Lung (tissue), 11 donors: ENCODE measurements at regions not wholly inside any gene's neighbourhood (a gene's known extent, or its start where the extent isn't known, plus 50 kb on each side); places are given as distances from the start of the nearest gene placed in this dataset.

Experiments used
- ATAC-seq: fragments of 200-7000 bp; cut with Tn5 transposase; one replicate; pipeline ENCODE4 v1.9.1; 2020; ENCODE audit warnings: moderate number of reproducible peaks; ENCODE audit not compliant: insufficient read depth, low FRiP score
- DNase-seq, 3 donors: peaks; one replicate each; pipeline ENCODE4 v3.0.0-alpha.2; 2013 to 2017
- H3K27ac ChIP-seq, 2 donors: one replicate each; pipeline ENCODE4 v1.5.1; 2013; ENCODE audit warnings: mild to moderate bottlenecking in 2 of 2, moderate library complexity in 2 of 2, control low read depth in 1 of 2, inconsistent platforms in 1 of 2, low read depth in 1 of 2, low read length in 1 of 2
- H3K27me3 ChIP-seq, 3 donors: one replicate each; pipeline ENCODE4 v1.5.1; 2013; ENCODE audit warnings: low read length in 2 of 3; ENCODE audit not compliant: control insufficient read depth in 3 of 3, insufficient read depth in 3 of 3
- H3K36me3 ChIP-seq, 4 donors: one replicate each; pipeline ENCODE4 v1.5.1; 2013; ENCODE audit warnings: low read length in 4 of 4, mild to moderate bottlenecking in 1 of 4, moderate library complexity in 1 of 4; ENCODE audit not compliant: control insufficient read depth in 4 of 4, insufficient read depth in 4 of 4
- H3K4me1 ChIP-seq, 5 donors: one replicate each; pipeline ENCODE4 v1.5.1; 2013; ENCODE audit warnings: low read length in 5 of 5, mild to moderate bottlenecking in 2 of 5, moderate library complexity in 1 of 5; ENCODE audit not compliant: control insufficient read depth in 5 of 5, insufficient read depth in 5 of 5
- H3K4me3 ChIP-seq: one replicate; pipeline ENCODE4 v1.5.1; 2013; ENCODE audit warnings: mild to moderate bottlenecking, control low read depth, moderate library complexity
- H3K9ac ChIP-seq, 2 donors: one replicate each; pipeline ENCODE4 v1.5.1; 2013; ENCODE audit warnings: low read length in 2 of 2, control low read depth in 1 of 2; ENCODE audit not compliant: insufficient read depth in 1 of 2
- H3K9me3 ChIP-seq, 4 donors: one replicate each; pipeline ENCODE4 v1.5.1; 2013; ENCODE audit warnings: low read length in 3 of 4, mild to moderate bottlenecking in 1 of 4, moderate library complexity in 1 of 4; ENCODE audit not compliant: control insufficient read depth in 4 of 4, insufficient read depth in 3 of 4
- CTCF ChIP-seq: IDR thresholded peaks from 2 replicates; pipeline ENCODE4 v1.5.1; 2012; ENCODE audit warnings: mild to moderate bottlenecking; ENCODE audit errors: control extremely low read depth, extremely low read depth
- WGBS, 2 donors: extraction: QIAGEN DNeasy Blood & Tissue Kit; methylation state at CpG; one replicate each; pipeline ENCODE4 v1.1.7; 2013; 5-methylcytosine and 5-hydroxymethylcytosine counted together
- donor health status: control.
- donor health status: control.
- donor health status: Bipolar disorder and iron deficiency.
- donor health status: healthy.
- donor health status: DM: yes; HTN: yes; CAD: no.

- DNase-seq: no peak
- no peak for TF ChIP-seq CTCF
- Histone ChIP-seq H3K9me3 (peaks cover 0 to 1% (median 0%) of the 10 kb centered on the region in 4 donors), H3K4me3 (no peak overlapping the region), H3K4me1 (no peaks in the 10 kb centered on the region), H3K27me3 (no peaks in the 10 kb centered on the region), H3K36me3 (no peaks in the 10 kb centered on the region), H3K27ac (no peak overlapping the region), H3K9ac (no peak overlapping the region)
- no peak for ATAC-seq
These were observed 1170.2 kb upstream of the PRMT6 start for GRCh38 chr1:105886309-105886708.

- 83 to 84% methylated on average over 13 of the region's 13 CpGs for WGBS, 2 donors
- no peaks in the 10 kb centered on the region for H3K4me1 ChIP-seq
- no peak for DNase-seq
These were observed 1165.2 kb upstream of the PRMT6 start for GRCh38 chr1:105891308-105891707.

GRCh38 chr1:105894006-105894405 is 1162.5 kb upstream of the PRMT6 start:
- ATAC-seq: no peak

More at GRCh38 chr1:105891308-105891707, 1165.2 kb upstream of the PRMT6 start:
- Histone ChIP-seq H3K4me3 (no peak overlapping the region), H3K27me3 (no peaks in the 10 kb centered on the region), H3K9me3 (peaks cover 0 to 3% (median 0%) of the 10 kb centered on the region in 4 donors), H3K36me3 (no peaks in the 10 kb centered on the region), H3K27ac (no peak overlapping the region), H3K9ac (no peak overlapping the region)
- TF ChIP-seq CTCF: no peak
- no peak for ATAC-seq

More at GRCh38 chr1:105894006-105894405, 1162.5 kb upstream of the PRMT6 start:
- no peaks in the 10 kb centered on the region for H3K27me3 ChIP-seq
- WGBS, 2 donors: 64 to 74% methylated on average over 1 of the region's 1 CpG
- no peak overlapping the region for H3K4me3 ChIP-seq
- DNase-seq: no peak
- H3K36me3 ChIP-seq: no peaks in the 10 kb centered on the region
- peaks cover 0 to 3% (median 0%) of the 10 kb centered on the region in 4 donors for H3K9me3 ChIP-seq
- TF ChIP-seq CTCF: no peak
- no peak overlapping the region for H3K9ac ChIP-seq
- no peaks in the 10 kb centered on the region for H3K4me1 ChIP-seq
- H3K27ac ChIP-seq: no peak overlapping the region
